ENCODE measurements at regions not wholly inside any gene's neighbourhood (a gene's known extent, or its start where the extent isn't known, plus 50 kb on each side); places are given as distances from the start of the nearest gene placed in this dataset.

GRCh38 chr18:45503990-45504389 lies 111.3 kb upstream of the SLC14A2 start:
- no peak for DNase-seq

GRCh38 chr18:45505497-45506206 lies 109.6 kb upstream of the SLC14A2 start:
- DNase-seq: no peak

GRCh38 chr18:45506951-45507350 lies 108.3 kb upstream of the SLC14A2 start:
- DNase-seq: no peak

- no peak for DNase-seq
Observed at GRCh38 chr18:45509535-45509934, 105.7 kb upstream of the SLC14A2 start.

- DNase-seq: no peak
Observed at GRCh38 chr18:45510656-45511055, 104.6 kb upstream of the SLC14A2 start.

- no peak for DNase-seq
Observed at GRCh38 chr18:45512363-45512953, 102.8 kb upstream of the SLC14A2 start.

- DNase-seq: no peak
Observed at GRCh38 chr18:45517181-45517741, 98.0 kb upstream of the SLC14A2 start.

GRCh38 chr18:45518311-45519155 lies 96.7 kb upstream of the SLC14A2 start:
- DNase-seq: no peak

GRCh38 chr18:45519411-45520280 lies 95.6 kb upstream of the SLC14A2 start:
- no peak for DNase-seq

- DNase-seq: no peak
Observed at GRCh38 chr18:45521136-45521535, 94.1 kb upstream of the SLC14A2 start.

- DNase-seq: no peak
Observed at GRCh38 chr18:45521777-45522176, 93.5 kb upstream of the SLC14A2 start.

- no peak for DNase-seq
Observed at GRCh38 chr18:45522371-45522770, 92.9 kb upstream of the SLC14A2 start.

- DNase-seq: no peak
Observed at GRCh38 chr18:45525301-45525700, 90.0 kb upstream of the SLC14A2 start.

- DNase-seq: no peak
Observed at GRCh38 chr18:45526114-45526841, 89.0 kb upstream of the SLC14A2 start.

GRCh38 chr18:45527891-45528290 lies 87.4 kb upstream of the SLC14A2 start:
- no peak for DNase-seq

- no peak for DNase-seq
Observed at GRCh38 chr18:45528712-45529336, 86.5 kb upstream of the SLC14A2 start.

GRCh38 chr18:45538444-45538843 lies 76.8 kb upstream of the SLC14A2 start:
- DNase-seq: no peak

GRCh38 chr18:45539491-45539891 lies 75.8 kb upstream of the SLC14A2 start:
- DNase-seq: no peak

- DNase-seq: no peak
Observed at GRCh38 chr18:45540125-45540524, 75.2 kb upstream of the SLC14A2 start.

GRCh38 chr18:45541421-45541820 lies 73.9 kb upstream of the SLC14A2 start:
- no peak for DNase-seq

GRCh38 chr18:45542043-45542442 lies 73.2 kb upstream of the SLC14A2 start:
- DNase-seq: no peak
